Coronary artery (tissue), 2 donors: ENCODE measurements at regions not wholly inside any gene's neighbourhood (a gene's known extent, or its start where the extent isn't known, plus 50 kb on each side); places are given as distances from the start of the nearest gene placed in this dataset.

Source experiments
- DNase-seq: peaks from one replicate; pipeline ENCODE4 v3.0.0-alpha.2; 2017; ENCODE audit warnings: low spot score
- H3K27ac ChIP-seq, 2 donors: fragments of 200-600 bp; sonication (generic); one replicate each; pipeline ENCODE4 v1.5.1; 2016 to 2019
- H3K4me3 ChIP-seq: fragments of 200-600 bp; sonication (generic); 2 replicates; pipeline ENCODE4 v1.5.1; 2016; ENCODE audit warnings: mild to moderate bottlenecking, moderate library complexity
- CTCF ChIP-seq: fragments of 200-600 bp; sonication (generic); IDR thresholded peaks from one replicate; pipeline ENCODE4 v1.5.1; 2019; ENCODE audit warnings: antibody characterized with exemption

- no peak overlapping the region for H3K4me3 ChIP-seq
- no peak for DNase-seq
- no peak for TF ChIP-seq CTCF
- H3K27ac ChIP-seq, result no peak overlapping the region
Measured at GRCh38 chr11:96595011-96595410, 205.2 kb downstream of the JRKL start.

DNA sequence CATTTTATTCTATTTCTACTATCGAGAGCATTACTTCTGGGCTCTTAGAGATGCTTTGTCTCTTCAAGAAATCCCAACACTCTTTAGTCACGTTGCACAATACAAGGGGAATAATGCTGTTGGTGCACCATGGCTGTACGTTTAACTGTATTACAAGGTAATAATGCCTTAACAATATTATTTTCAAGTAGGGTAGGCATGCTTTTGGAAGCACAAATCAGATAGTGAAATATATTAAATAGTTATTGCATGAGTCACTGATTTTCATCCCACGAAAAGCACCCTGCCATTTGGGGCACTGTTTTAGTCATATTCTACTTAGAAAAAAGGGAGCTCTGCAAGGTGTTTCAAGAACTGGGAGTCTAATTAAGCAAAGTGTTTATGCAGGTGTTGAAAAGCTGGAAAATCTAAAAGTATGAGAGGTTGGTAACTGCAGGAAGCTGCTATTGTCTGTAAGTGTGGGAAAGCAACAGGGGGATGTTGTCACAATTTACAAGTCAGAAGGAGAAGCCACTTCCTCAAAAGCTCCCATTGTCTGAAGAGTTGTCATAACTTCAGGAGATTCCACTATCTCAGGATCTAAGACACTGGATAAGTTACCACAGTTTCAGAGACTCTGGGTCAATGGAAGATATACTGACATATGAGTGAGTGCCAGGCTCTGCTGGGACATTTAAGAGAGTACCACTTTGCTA, 218.2 kb downstream of the JRKL start:
- Histone ChIP-seq H3K27ac (no peak overlapping the region), H3K4me3 (no peak overlapping the region)
- no peak for TF ChIP-seq CTCF
- DNase-seq, result no peak

- no peak for DNase-seq
- no peak for TF ChIP-seq CTCF
- Histone ChIP-seq H3K4me3 (no peak overlapping the region), H3K27ac (no peak overlapping the region)
Measured at GRCh38 chr11:96614101-96614500, 224.3 kb downstream of the JRKL start.

GRCh38 chr11:96614846-96615245, 225.0 kb downstream of the JRKL start:
- no peak for TF ChIP-seq CTCF
- DNase-seq, result no peak
- H3K27ac ChIP-seq, result no peak overlapping the region
- H3K4me3 ChIP-seq, result no peak overlapping the region

- TF ChIP-seq CTCF, result no peak
- no peak overlapping the region for H3K27ac ChIP-seq
- no peak for DNase-seq
- H3K4me3 ChIP-seq, result no peak overlapping the region
Measured at GRCh38 chr11:96620464-96621044, 230.7 kb downstream of the JRKL start.

- TF ChIP-seq CTCF, result no peak
- H3K4me3 ChIP-seq, result no peak overlapping the region
- DNase-seq, result no peak
- no peak overlapping the region for H3K27ac ChIP-seq
Measured at GRCh38 chr11:96621161-96621560, 231.3 kb downstream of the JRKL start.

DNA sequence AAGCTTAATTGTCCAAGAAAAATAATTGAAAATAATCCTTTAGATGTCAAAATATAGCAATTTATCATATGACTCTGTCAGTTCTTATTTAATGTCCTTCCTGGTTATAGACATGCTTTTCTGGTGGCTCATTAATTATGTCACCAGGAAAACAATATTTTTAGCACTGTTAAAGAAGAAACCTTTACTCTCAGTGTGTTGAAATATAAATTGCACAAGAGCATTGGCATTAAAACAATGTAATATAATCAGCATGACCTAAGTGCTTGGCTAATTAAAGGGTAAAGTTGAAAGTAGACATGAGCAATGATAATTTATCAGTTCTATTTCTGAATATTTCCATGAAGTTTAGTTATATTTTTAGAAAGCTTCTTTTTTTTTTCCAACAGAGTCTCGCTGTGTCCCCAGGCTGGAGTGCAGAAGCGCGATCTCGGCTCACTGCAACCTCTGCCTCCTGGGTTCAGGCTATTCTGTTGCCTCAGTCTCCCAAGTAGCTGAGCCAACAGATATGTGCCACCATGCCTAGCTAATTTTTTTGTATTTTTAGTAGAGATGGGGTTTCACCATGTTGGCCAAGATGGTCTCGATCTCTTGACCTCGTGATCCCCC, 232.3 kb downstream of the JRKL start:
- Histone ChIP-seq H3K27ac (no peak overlapping the region), H3K4me3 (no peak overlapping the region)
- no peak for DNase-seq
- TF ChIP-seq CTCF, result no peak
